HG03342 (cell line): ENCODE measurements at regions not wholly inside any gene's neighbourhood (a gene's known extent, or its start where the extent isn't known, plus 50 kb on each side); places are given as distances from the start of the nearest gene placed in this dataset.

ENCODE experiments used
- ATAC-seq: cut with Tn5 transposase; IDR thresholded peaks from one replicate; pipeline ENCODE4 v1.9.1; 2021; ENCODE audit warnings: mild to moderate bottlenecking, moderate library complexity; ENCODE audit not compliant: unreplicated experiment

DNA sequence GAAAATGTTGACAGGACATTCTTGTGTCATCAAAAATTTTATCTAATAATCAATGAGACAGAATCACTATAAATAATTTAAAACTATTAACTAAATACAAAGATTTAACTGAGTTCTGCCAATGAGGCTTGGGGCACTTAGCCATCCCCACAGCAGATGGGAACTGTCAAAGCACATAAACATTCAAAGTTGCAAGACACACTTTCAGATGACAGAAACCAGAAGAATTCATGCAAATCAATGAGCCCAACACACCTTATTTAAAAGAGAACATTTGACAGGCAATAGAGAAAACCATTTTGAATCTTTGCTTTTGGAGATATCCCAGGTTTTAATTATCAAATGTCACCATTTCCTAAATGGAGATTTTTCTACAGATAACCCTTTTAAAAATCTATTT, 566.2 kb downstream of the IRS1 start:
- ATAC-seq, result no peak

GRCh38 chr2:226228080-226228479, 571.5 kb downstream of the IRS1 start:
- ATAC-seq, result no peak

DNA sequence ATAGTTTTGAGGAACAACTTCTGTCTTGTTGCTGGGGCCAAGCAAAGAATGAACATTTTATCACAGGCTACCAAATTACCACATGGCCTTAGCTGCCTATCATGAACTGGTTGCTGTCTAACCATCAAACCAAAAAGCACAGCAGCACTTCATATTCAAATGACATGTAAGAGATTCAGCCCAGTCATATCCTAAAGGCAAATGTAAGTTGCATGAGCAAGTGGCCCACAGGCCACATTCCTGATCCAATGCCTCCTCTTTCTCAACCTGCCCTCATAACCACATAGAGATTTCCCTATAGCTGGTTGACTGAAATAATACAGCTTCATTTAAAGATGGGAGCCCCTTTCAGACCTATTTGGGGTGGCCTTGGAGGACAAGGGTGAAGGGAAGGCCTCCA, 572.3 kb downstream of the IRS1 start:
- no peak for ATAC-seq

GRCh38 chr2:226223704-226224103, 575.9 kb downstream of the IRS1 start:
- ATAC-seq, result no peak

DNA sequence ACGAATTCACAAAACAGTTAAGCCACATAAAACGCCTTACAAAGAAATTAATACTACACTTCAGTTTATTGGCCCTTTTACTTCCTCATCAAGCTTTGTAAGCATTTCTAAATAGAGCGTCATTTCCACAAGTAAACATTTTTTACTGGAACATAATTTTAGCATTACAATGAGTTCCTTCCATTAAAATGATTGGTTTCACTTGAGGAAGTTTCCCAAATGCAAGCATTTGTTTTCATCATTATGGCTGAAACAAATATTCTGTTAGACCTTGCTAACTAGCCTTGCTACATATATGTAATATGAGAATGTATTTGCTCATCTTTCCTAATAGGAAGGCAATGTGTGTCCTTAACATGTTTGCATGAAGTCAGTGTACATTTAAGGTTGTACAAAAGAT, 579.1 kb downstream of the IRS1 start:
- ATAC-seq, result no peak

- ATAC-seq, result no peak
Observed at GRCh38 chr2:226217191-226217590, 582.4 kb downstream of the IRS1 start.

GRCh38 chr2:226216575-226216974, 583.0 kb downstream of the IRS1 start:
- ATAC-seq, result no peak

DNA sequence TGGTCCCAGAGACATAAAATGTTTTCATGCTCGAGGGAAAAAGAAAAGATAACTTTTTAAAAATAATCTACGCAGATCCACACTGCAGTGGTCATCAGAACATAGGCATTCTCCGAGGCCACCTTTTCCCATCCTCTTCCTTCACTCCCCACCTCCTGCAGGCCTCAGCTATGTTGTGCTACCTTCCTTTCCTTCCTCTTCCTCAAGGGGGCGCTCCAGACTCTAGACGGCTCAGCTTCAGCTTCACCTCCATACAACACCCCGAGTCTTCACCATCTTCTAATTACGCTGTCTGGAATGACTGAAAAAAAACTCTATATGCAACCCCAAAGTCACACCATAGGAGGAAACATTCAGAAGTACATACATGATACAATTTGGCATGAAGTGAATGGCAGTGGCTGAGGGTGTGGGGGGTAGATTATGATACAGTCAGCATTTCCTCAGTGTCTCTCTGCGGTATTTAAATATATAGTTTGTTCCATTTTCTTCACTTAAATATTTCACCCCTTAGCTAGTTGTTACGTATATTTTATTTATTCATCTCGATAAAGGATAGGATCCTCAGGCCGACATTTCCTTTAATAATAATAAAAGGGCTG, 583.6 kb downstream of the IRS1 start:
- peak; percentile 94 for ATAC-seq

DNA sequence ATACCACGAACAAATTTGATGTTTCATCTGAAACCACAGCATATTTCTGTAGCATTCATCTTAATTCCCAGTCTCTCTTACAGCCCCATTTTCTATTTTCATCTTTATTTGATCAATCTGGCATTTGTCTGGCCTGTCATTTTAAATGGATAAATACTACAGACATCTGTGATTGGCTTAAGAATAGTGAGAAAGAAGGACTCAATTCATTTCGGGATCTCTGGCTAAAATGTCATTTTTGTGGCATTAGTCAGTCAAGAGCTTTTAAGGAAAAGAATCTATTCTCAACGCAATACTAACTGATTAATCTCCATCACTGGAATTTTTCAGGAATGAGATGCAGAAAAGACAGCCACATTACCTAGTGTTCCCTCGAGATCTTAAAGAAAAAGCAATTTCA, 585.9 kb downstream of the IRS1 start:
- ATAC-seq, result no peak

- ATAC-seq, result no peak
Observed at GRCh38 chr2:226211439-226211838, 588.2 kb downstream of the IRS1 start.

DNA sequence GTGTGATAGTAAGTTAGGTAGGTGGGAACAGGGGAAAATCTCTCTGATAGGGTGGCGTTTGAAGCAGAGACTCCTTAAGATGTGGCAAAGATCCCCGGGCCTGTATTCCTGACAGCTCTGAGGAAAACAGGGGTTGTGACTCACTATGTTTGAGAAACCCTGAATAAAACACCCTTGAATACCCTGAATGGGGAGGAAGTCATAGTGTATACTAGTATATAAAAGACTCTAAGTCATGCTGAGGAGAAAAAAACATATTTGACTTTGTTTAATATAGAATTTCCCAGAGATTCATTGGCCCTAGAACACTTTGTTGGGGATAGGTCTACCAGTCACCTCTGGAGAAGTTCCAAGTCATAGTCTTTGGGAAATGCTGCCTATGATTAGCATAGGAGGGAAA, 590.9 kb downstream of the IRS1 start:
- no peak for ATAC-seq

GRCh38 chr2:226207671-226208070, 591.9 kb downstream of the IRS1 start:
- no peak for ATAC-seq

DNA sequence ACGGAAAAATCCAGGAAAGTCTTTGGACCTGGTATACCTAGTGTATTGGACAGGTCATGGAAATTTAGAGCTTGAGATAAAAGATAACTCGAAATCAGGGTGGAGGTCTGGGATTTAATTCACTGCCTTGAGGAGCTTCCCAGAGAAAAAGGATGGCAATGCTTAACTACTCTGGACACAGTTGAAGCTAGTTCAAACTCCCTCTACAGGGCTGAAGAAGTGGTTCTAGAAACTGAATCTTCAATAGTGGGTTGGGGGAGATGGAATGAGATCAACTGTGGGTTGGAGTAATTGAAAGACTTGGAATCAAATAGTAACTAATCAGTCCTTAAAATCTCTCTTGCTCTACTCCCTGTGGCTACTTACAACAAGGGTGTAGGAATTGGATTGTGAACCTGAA, 600.1 kb downstream of the IRS1 start:
- ATAC-seq, result no peak

GRCh38 chr2:226198956-226199355, 600.7 kb downstream of the IRS1 start:
- no peak for ATAC-seq

DNA sequence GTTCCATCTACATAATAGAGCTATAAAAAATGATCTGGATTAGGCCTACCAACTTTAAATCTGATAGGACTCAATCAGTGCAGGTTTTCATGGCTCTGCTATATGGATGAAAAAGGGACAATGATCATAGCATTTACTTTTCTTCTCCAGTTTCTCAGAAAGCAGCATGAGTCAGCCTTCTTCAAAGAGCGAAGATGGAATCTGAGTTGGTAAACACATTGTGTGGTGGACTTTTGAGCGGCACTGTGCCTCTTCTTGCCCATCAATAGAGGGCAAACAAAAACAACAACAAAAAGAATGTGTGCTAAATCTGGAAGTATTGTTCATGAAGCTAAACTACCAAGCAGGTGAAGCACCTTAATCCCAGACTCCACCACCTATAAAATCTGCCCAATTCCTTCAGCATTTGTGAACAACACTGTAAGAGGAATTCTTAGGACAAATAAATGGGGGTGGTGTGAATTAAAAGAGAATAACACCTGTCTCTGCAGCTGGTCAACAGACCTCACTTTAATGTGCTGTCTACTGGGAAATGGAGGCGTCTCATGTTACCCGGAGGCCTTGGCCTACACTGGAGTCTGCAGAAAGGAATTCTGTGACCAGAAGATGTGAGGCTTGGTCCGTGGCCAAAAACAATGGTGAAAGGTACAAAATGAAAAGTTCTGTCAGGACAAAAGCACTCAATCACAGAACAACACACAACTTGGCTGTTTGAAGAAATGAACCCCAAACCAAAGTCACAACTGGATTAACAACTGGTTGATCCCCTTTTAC, 609.0 kb downstream of the IRS1 start:
- no peak for ATAC-seq

- no peak for ATAC-seq
Observed at GRCh38 chr2:226189061-226189460, 610.6 kb downstream of the IRS1 start.

DNA sequence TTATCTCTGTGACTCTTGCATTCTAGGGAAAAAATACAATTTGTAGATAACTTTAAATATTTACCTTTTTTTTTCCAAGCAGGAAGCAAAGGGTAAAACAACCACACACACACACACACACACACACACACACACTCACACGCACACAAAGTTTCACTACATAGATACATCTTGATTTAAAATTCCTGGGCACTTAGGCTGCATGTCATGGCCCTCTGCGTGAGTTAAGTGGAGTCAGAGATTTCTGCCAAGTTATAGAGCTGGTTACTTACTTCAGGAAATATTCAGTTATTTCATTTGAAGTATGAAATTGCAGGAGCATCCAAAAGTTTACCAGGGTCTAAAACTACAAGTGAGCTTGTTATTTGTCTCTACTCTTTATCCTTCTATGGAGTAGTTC, 612.0 kb downstream of the IRS1 start:
- no peak for ATAC-seq

DNA sequence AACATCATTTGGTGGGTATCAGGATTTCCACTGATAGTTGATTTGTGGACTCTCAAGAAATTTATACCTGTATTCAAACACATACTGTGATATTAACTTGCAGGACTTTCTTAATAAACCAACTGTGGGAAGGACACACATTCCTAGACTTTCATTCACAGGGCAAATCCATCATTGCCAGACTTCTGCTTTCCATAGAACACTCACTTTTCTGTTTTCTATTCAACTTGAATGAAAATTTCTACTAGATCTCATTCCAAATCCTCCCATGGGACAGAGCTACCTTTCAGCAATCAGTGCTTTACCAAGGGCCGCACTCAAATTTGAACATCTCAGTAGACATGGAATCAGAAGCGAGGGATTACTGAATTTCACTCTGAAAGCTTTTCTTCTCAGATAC, 612.5 kb downstream of the IRS1 start:
- no peak for ATAC-seq

- no peak for ATAC-seq
Observed at GRCh38 chr2:226185616-226186211, 613.9 kb downstream of the IRS1 start.

DNA sequence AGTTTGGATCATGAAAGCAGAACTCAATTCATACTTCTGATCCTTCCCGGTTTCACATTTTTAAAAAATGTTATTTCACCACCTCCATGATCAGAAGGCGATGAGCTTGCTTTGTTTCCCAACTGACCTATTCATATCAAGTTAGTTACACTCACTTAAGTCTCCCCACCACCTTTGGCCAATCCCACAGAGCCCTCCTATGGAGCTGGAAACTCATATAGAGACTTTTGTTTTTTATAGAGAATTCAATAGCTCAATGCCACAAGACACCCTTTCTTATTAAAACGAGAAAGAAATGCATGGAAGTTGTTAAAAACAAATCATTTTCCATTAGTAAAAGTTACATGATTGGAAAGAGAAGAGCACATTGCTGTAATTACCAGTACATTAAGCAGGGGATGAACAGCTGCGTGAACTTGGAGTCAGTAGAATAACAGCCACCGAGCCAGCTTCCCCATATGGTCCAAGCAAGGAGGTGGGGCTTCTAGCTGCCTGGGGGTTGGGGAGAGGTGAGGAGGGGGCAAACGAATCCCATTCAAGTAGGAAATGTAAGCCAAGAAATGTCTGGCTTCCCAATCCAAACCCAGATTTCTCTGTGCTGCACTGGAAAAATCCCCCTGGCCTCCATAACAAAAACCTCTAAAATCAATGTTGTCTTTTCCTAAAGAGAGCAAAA, 614.5 kb downstream of the IRS1 start:
- no peak for ATAC-seq

DNA sequence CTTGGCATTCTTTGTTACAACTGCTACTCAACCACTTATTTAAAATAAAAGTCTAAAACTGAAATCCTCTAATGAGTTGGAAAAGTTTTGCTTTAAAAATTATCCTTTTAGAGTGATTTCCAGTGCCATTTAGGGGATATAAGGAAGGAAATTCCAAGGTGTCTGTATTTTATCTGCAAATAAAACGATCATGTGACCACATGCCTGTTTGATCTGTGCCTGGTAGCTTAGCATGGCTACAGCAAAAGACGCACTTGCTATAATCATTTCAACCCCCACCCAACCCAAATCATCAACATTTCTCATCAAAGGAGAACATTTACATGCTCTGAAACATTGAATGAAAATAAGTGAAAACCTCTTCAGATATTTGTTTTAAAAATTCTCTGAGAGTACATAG, 615.1 kb downstream of the IRS1 start:
- ATAC-seq, result no peak

DNA sequence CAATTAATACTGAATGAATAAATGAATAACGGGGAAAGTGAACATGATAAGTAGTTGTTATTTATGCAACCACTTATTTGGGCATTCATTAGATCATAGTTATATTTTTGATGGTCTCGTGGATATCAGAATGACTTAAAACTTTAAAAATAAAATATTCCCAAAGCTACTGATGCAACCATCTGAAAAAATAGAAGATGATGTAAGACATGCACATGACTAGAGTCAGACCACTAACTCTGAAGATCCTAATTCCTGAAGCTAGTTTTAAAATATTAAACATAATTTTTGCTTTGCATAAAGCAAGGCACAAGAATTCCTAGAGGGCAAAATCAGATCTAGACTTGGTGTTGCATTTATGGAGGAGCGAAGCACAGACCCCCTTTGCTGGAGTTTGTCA, 616.1 kb downstream of the IRS1 start:
- ATAC-seq, result no peak
